Lower lobe of right lung (tissue), 2 donors: ENCODE measurements at regions not wholly inside any gene's neighbourhood (a gene's known extent, or its start where the extent isn't known, plus 50 kb on each side); places are given as distances from the start of the nearest gene placed in this dataset.
A peak's percentile ranks its signal among the peaks of the same experiment; 100 is the strongest.

Source experiments
- ATAC-seq, 2 donors: fragments of 200-7000 bp; cut with Tn5 transposase; one replicate each; pipeline ENCODE4 v1.9.1; 2020 to 2022; ENCODE audit warnings: mild to moderate bottlenecking in 2 of 2, moderate library complexity in 2 of 2
- DNase-seq: peaks from one replicate; pipeline ENCODE4 v3.0.0-alpha.2; 2020
- H3K27ac ChIP-seq: fragments of 200-600 bp; one replicate; pipeline ENCODE4 v1.8.0; 2022
- H3K27me3 ChIP-seq: fragments of 200-600 bp; one replicate; pipeline ENCODE4 v1.8.0; 2022; ENCODE audit warnings: low read depth
- H3K36me3 ChIP-seq: fragments of 200-600 bp; one replicate; pipeline ENCODE4 v1.8.0; 2022; ENCODE audit warnings: mild to moderate bottlenecking
- H3K4me1 ChIP-seq: fragments of 200-600 bp; one replicate; pipeline ENCODE4 v1.8.0; 2022
- H3K4me3 ChIP-seq: fragments of 200-600 bp; one replicate; pipeline ENCODE4 v1.8.0; 2022; ENCODE audit warnings: mild to moderate bottlenecking
- H3K9me3 ChIP-seq: fragments of 200-600 bp; one replicate; pipeline ENCODE4 v1.8.0; 2022
- intact Hi-C: fragments of 100-400 bp; cut with DNase I; formaldehyde crosslinking; loops from one replicate; pipeline ENCODE4 v1.11.0; 2022
- TF ChIP-seq, protein P1 (sequence below): fragments of 200-600 bp; IDR thresholded peaks from one replicate; pipeline ENCODE4 v1.8.0; 2022; ENCODE audit warnings: antibody characterized with exemption, mild to moderate bottlenecking
- donor health status: DM: no; HTN: yes; CAD: no; lungs with severe emphysema.

DNA sequence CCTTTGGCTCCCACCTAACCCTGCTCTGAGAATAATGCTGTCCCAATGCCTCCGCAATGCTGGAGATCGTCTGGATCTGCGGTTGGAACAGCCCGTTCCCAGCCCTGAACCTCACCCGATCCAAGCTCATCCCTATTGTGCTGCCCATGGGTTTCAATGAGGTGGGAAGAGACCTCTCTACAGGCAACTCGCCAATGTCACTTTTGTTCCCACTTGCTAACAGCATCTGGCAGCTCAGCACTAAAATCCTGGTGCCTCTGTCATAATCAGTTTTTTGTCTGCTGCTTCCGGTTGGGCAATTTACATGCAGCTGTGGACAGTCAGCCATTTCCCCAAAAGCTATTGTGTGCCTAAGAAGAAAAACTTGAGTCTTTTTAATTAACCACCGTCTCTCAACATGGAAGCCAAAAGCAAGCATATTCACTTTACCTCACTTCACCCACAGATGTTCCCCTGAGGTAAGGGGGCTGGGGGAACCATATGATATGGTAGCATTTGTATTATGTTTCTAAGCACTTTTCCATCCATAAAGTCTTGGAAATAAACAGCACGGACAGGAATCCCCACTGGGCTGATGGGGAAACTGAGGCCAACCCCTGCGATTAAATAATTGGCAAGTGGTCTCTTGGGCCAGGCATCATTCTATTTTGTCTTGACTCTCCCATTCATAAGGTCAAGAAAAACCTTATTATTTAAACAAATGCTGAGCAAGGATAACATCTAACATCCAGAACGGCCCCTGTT, 159.2 kb upstream of the CDH5 start:
- no peak overlapping the region for H3K27ac ChIP-seq
- peaks cover 9% of the 10 kb centered on the region for H3K4me1 ChIP-seq
- H3K4me3 ChIP-seq: no peak overlapping the region
- no peaks in the 10 kb centered on the region for H3K36me3 ChIP-seq
- no peaks in the 10 kb centered on the region for H3K27me3 ChIP-seq
- no peak for DNase-seq
- TF ChIP-seq, protein P1, sequence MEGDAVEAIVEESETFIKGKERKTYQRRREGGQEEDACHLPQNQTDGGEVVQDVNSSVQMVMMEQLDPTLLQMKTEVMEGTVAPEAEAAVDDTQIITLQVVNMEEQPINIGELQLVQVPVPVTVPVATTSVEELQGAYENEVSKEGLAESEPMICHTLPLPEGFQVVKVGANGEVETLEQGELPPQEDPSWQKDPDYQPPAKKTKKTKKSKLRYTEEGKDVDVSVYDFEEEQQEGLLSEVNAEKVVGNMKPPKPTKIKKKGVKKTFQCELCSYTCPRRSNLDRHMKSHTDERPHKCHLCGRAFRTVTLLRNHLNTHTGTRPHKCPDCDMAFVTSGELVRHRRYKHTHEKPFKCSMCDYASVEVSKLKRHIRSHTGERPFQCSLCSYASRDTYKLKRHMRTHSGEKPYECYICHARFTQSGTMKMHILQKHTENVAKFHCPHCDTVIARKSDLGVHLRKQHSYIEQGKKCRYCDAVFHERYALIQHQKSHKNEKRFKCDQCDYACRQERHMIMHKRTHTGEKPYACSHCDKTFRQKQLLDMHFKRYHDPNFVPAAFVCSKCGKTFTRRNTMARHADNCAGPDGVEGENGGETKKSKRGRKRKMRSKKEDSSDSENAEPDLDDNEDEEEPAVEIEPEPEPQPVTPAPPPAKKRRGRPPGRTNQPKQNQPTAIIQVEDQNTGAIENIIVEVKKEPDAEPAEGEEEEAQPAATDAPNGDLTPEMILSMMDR: no peak
- ATAC-seq: peak; percentile 51 to 66
- intact Hi-C loops: no loop called here
- no peaks in the 10 kb centered on the region for H3K9me3 ChIP-seq

DNA sequence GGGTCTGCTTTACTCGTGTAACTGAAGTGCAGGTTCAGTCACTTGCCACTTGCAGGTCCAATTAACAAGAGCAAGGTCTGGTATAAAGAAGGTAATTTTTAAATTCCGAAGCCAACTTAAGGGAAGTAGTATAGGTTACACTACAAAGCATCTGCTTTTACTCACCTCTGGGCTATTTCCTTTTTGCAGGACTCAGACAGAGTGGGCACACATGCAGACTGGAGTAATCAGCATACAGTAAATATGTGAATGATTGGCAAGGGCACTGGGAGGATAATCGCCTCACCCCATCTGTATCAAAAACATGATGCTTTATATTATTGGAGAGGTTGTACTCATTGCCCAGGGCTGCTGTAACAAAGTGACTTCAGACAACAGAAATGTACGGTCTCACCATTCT, 160.1 kb upstream of the CDH5 start:
- H3K27me3 ChIP-seq: no peaks in the 10 kb centered on the region
- intact Hi-C loops: no loop called here
- no peaks in the 10 kb centered on the region for H3K9me3 ChIP-seq
- no peaks in the 10 kb centered on the region for H3K36me3 ChIP-seq
- H3K4me1 ChIP-seq: peaks cover 9% of the 10 kb centered on the region
- H3K4me3 ChIP-seq: no peak overlapping the region
- TF ChIP-seq, protein P1: no peak
- H3K27ac ChIP-seq: peak overlapping the region; percentile 26
- no peak for DNase-seq
- no peak for ATAC-seq

DNA sequence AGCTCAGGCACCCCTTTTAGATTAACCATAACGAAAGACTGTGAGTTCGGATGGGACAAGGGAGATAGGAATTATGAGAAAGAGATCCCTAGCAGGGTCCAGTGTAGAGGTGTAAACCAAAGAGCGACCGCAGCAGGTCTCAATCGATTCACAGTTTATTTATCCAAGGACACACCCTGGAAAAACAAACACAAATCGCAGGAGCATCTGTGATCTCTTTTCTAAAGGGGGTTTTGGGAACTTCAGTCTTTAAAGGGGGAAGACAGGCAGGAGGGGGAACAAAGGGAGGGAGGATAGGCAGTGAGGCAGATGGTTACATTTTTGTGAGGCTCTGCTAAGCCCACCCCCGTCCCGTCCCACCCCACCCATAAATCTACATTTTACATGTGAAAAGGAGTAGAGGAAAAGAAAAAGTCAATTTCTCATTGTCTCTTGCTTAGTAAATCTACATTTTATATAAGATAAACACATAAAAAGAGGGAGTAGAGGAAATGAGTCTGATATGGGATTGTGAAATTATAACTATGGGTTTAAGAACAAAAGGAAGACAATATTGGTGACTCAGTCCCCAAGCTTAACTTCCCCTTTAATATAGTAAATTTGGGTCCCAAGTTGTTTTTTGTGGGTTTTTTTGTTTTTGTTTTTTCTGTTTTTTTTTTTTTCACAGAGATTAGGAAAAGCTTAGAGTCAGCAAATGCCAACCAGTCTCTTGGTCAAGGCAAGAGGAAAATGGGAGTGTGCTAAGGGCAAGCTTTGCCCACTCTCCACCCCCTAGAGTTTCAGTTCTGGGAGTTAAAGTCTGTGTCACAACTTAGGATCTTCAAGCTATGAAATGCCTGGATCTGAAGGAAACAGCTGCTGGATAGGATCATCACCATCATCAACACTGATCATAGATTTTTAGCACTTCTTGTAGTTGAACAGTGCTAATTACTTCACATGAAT, 160.9 kb upstream of the CDH5 start:
- H3K9me3 ChIP-seq: no peaks in the 10 kb centered on the region
- peaks cover 9% of the 10 kb centered on the region for H3K4me1 ChIP-seq
- DNase-seq (no peak), ATAC-seq (peak; percentile 26 to 34)
- peak overlapping the region; percentile 26 for H3K27ac ChIP-seq
- TF ChIP-seq, protein P1: no peak
- no peaks in the 10 kb centered on the region for H3K36me3 ChIP-seq
- intact Hi-C loops: no loop called here
- H3K4me3 ChIP-seq: no peak overlapping the region
- H3K27me3 ChIP-seq: no peaks in the 10 kb centered on the region

DNA sequence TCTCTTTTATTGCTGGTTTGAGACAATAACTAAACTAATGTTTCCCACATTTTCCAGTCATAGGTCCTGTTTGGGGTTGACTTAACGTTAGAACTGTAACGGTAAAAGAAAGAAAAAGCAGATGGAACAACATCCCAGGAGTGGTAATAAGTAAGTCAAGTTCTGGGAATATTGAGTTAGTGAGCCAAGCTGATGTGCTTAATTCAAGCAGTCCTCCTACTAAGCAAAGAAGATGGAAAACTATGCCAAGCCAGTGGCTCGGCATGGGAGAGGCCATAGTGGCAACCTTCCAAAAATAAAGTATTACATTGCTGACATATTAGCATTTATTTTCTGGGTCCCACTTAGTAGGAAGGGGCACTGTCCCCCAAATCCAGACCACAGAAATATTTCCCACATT, 161.7 kb upstream of the CDH5 start:
- no peak for DNase-seq
- no peak for ATAC-seq
- TF ChIP-seq, protein P1: no peak
- intact Hi-C loops: no loop called here
- H3K36me3 ChIP-seq: no peaks in the 10 kb centered on the region
- peaks cover 9% of the 10 kb centered on the region for H3K4me1 ChIP-seq
- H3K9me3 ChIP-seq: no peaks in the 10 kb centered on the region
- H3K27ac ChIP-seq: no peak overlapping the region
- no peak overlapping the region for H3K4me3 ChIP-seq
- no peaks in the 10 kb centered on the region for H3K27me3 ChIP-seq

DNA sequence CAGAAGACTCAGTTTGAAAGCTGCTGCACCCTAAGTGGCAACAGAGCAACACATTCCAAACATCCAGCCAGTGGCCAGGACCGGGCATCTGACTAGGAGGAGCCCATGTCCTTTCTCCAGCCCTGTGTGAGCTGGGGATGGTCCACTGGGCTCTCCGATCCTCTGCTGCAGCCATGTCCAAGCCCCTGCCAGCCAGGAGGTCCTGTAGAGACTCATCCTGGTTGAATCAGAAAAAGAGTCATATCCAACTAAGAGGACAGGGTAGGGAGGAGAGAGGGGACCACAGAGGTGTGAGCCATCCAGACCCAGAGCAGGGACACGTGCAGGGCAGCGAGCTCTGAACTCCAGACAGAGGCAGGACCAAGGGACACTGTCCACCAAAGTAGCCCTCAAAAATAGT, 163.0 kb upstream of the CDH5 start:
- intact Hi-C loops: no loop called here
- no peak overlapping the region for H3K27ac ChIP-seq
- H3K4me1 ChIP-seq: peaks cover 9% of the 10 kb centered on the region
- no peak overlapping the region for H3K4me3 ChIP-seq
- ATAC-seq (no peak), DNase-seq (no peak)
- H3K9me3 ChIP-seq: no peaks in the 10 kb centered on the region
- TF ChIP-seq, protein P1: no peak
- H3K27me3 ChIP-seq: no peaks in the 10 kb centered on the region
- H3K36me3 ChIP-seq: no peaks in the 10 kb centered on the region
